Cardiac muscle cell (in vitro differentiated cells and primary cell): ENCODE measurements at regions not wholly inside any gene's neighbourhood (a gene's known extent, or its start where the extent isn't known, plus 50 kb on each side); places are given as distances from the start of the nearest gene placed in this dataset.

ENCODE experiments used
- DNase-seq, 2 donors: peaks; one replicate each; pipeline versions ENCODE4 v3.0.0 to v3.0.0-alpha.2; 2010 to 2017; ENCODE audit warnings: low read depth in 1 of 2, low spot score in 1 of 2
- H3K27ac ChIP-seq: fragments of 200-600 bp; sonication (generic); 2 replicates; pipeline ENCODE4 v1.5.1; 2016
- H3K27me3 ChIP-seq: fragments of 200-600 bp; sonication (generic); 2 replicates; pipeline ENCODE4 v1.6.0; 2016; ENCODE audit warnings: control low read depth
- H3K36me3 ChIP-seq: fragments of 200-600 bp; sonication (generic); 2 replicates; pipeline ENCODE4 v1.5.1; 2016; ENCODE audit warnings: control low read depth
- H3K4me1 ChIP-seq: fragments of 200-600 bp; sonication (generic); 2 replicates; pipeline ENCODE4 v1.8.1; 2017; ENCODE audit warnings: low read depth, mild to moderate bottlenecking, mixed run types
- H3K4me3 ChIP-seq: fragments of 200-600 bp; sonication (generic); 2 replicates; pipeline ENCODE4 v1.5.1; 2016; ENCODE audit warnings: mild to moderate bottlenecking
- H3K9me3 ChIP-seq: fragments of 200-600 bp; sonication (generic); 2 replicates; pipeline ENCODE4 v1.5.1; 2017; ENCODE audit warnings: low read depth, mild to moderate bottlenecking, control low read depth
- CTCF ChIP-seq: IDR thresholded peaks from 2 replicates; pipeline ENCODE4 v1.5.1; 2012; ENCODE audit warnings: low read depth, mild to moderate bottlenecking, low read length

GRCh38 chr18:2192562-2192961 is 378.7 kb downstream of the METTL4 start:
- TF ChIP-seq CTCF, result no peak
- no peak for DNase-seq
- Histone ChIP-seq H3K27ac (no peak overlapping the region), H3K4me1 (no peaks in the 10 kb centered on the region), H3K36me3 (no peaks in the 10 kb centered on the region), H3K9me3 (no peaks in the 10 kb centered on the region), H3K4me3 (no peak overlapping the region), H3K27me3 (no peaks in the 10 kb centered on the region)

- DNase-seq, result no peak
- no peaks in the 10 kb centered on the region for H3K36me3 ChIP-seq
- TF ChIP-seq CTCF, result no peak
- no peaks in the 10 kb centered on the region for H3K4me1 ChIP-seq
- no peaks in the 10 kb centered on the region for H3K27me3 ChIP-seq
- H3K27ac ChIP-seq, result no peak overlapping the region
- no peaks in the 10 kb centered on the region for H3K9me3 ChIP-seq
- H3K4me3 ChIP-seq, result no peak overlapping the region
Measured at GRCh38 chr18:2197946-2198345, 373.4 kb downstream of the METTL4 start.

- H3K27ac ChIP-seq, result no peak overlapping the region
- no peaks in the 10 kb centered on the region for H3K27me3 ChIP-seq
- DNase-seq, result no peak
- no peak overlapping the region for H3K4me3 ChIP-seq
- H3K9me3 ChIP-seq, result no peaks in the 10 kb centered on the region
- TF ChIP-seq CTCF, result no peak
- no peaks in the 10 kb centered on the region for H3K4me1 ChIP-seq
- no peaks in the 10 kb centered on the region for H3K36me3 ChIP-seq
Measured at GRCh38 chr18:2199060-2199459, 372.2 kb downstream of the METTL4 start.

- Histone ChIP-seq H3K9me3 (no peaks in the 10 kb centered on the region), H3K4me3 (no peak overlapping the region), H3K36me3 (no peaks in the 10 kb centered on the region), H3K27me3 (no peaks in the 10 kb centered on the region), H3K4me1 (no peaks in the 10 kb centered on the region), H3K27ac (no peak overlapping the region)
- TF ChIP-seq CTCF, result no peak
- no peak for DNase-seq
Measured at GRCh38 chr18:2201036-2201600, 370.2 kb downstream of the METTL4 start.

- DNase-seq, result no peak
- H3K4me1 ChIP-seq, result no peaks in the 10 kb centered on the region
- H3K9me3 ChIP-seq, result no peaks in the 10 kb centered on the region
- no peak for TF ChIP-seq CTCF
- no peaks in the 10 kb centered on the region for H3K27me3 ChIP-seq
- H3K4me3 ChIP-seq, result no peak overlapping the region
- H3K36me3 ChIP-seq, result no peaks in the 10 kb centered on the region
- H3K27ac ChIP-seq, result no peak overlapping the region
Measured at GRCh38 chr18:2204736-2205135, 366.6 kb downstream of the METTL4 start.

GRCh38 chr18:2207294-2207693 is 364.0 kb downstream of the METTL4 start:
- Histone ChIP-seq H3K4me1 (no peaks in the 10 kb centered on the region), H3K27me3 (no peaks in the 10 kb centered on the region), H3K9me3 (no peaks in the 10 kb centered on the region), H3K36me3 (no peaks in the 10 kb centered on the region), H3K4me3 (no peak overlapping the region), H3K27ac (no peak overlapping the region)
- no peak for DNase-seq
- no peak for TF ChIP-seq CTCF
